Liver (tissue), 8 donors: ENCODE measurements at regions not wholly inside any gene's neighbourhood (a gene's known extent, or its start where the extent isn't known, plus 50 kb on each side); places are given as distances from the start of the nearest gene placed in this dataset.

Source experiments
- DNase-seq: peaks from one replicate; pipeline ENCODE4 v3.0.0-alpha.2; 2017; ENCODE audit warnings: low spot score
- H3K27ac ChIP-seq, 2 donors: one replicate each; pipeline ENCODE4 v1.7.0; 2013; ENCODE audit warnings: inconsistent platforms in 2 of 2, low read length in 2 of 2, control low read depth in 1 of 2, low read depth in 1 of 2, mild to moderate bottlenecking in 1 of 2
- H3K27me3 ChIP-seq, 4 donors: one replicate each; pipeline versions ENCODE4 v1.6.1 to v1.7.0; 2013; ENCODE audit warnings: low read length in 3 of 4, inconsistent platforms in 1 of 4, mild to moderate bottlenecking in 1 of 4, moderate library complexity in 1 of 4; ENCODE audit not compliant: control insufficient read depth in 4 of 4, insufficient read depth in 4 of 4
- H3K36me3 ChIP-seq, 4 donors: one replicate each; pipeline versions ENCODE4 v1.6.1 to v1.7.0; 2013; ENCODE audit warnings: low read length in 3 of 4, mild to moderate bottlenecking in 3 of 4, low read depth in 1 of 4, moderate library complexity in 1 of 4; ENCODE audit not compliant: control insufficient read depth in 4 of 4, insufficient read depth in 3 of 4
- H3K4me1 ChIP-seq, 4 donors: one replicate each; pipeline versions ENCODE4 v1.6.1 to v1.7.0; 2013; ENCODE audit warnings: low read length in 3 of 4, mild to moderate bottlenecking in 3 of 4, moderate library complexity in 1 of 4; ENCODE audit not compliant: control insufficient read depth in 4 of 4, insufficient read depth in 4 of 4
- H3K4me3 ChIP-seq, 3 donors: one replicate each; pipeline versions ENCODE4 v1.6.1 to v1.7.0; 2013; ENCODE audit warnings: low read length in 3 of 3, control low read depth in 1 of 3, low read depth in 1 of 3, mild to moderate bottlenecking in 1 of 3
- H3K9ac ChIP-seq, 2 donors: one replicate each; pipeline ENCODE4 v1.7.0; 2013; ENCODE audit warnings: low read length in 2 of 2, mild to moderate bottlenecking in 2 of 2, moderate library complexity in 2 of 2, control low read depth in 1 of 2, low read depth in 1 of 2
- H3K9me3 ChIP-seq, 4 donors: one replicate each; pipeline versions ENCODE4 v1.6.1 to v1.7.0; 2013; ENCODE audit warnings: low read length in 3 of 4; ENCODE audit not compliant: control insufficient read depth in 4 of 4
- EGR1 ChIP-seq, 2 donors: IDR thresholded peaks; 2 replicates each; pipeline ENCODE4 v1.6.1; 2016 to 2018; ENCODE audit warnings: antibody characterized with exemption in 2 of 2, low read depth in 2 of 2
- FOXA1 ChIP-seq: IDR thresholded peaks from 2 replicates; pipeline ENCODE4 v1.6.1; 2016; ENCODE audit warnings: antibody characterized with exemption
- GABPA ChIP-seq, 2 donors: IDR thresholded peaks in 1 of 2; conservative IDR thresholded peaks in 1 of 2; 2 replicates each; pipeline ENCODE4 v1.6.1; 2016; ENCODE audit warnings: antibody characterized with exemption in 2 of 2, mild to moderate bottlenecking in 1 of 2, moderate library complexity in 1 of 2
- HNF4A ChIP-seq, 2 donors: conservative IDR thresholded peaks; 2 replicates each; pipeline ENCODE4 v1.6.1; 2016; ENCODE audit warnings: antibody characterized with exemption in 2 of 2, mild to moderate bottlenecking in 2 of 2
- JUND ChIP-seq, 2 donors: IDR thresholded peaks; 2 replicates each; pipeline ENCODE4 v1.6.1; 2016; ENCODE audit warnings: antibody characterized with exemption in 2 of 2
- NR2F2 ChIP-seq: IDR thresholded peaks from 2 replicates; pipeline ENCODE4 v1.6.1; 2016; ENCODE audit warnings: antibody characterized with exemption
- RAD21 ChIP-seq, 2 donors: IDR thresholded peaks; 2 replicates each; pipeline ENCODE4 v1.6.1; 2016; ENCODE audit warnings: antibody characterized with exemption in 2 of 2, mild to moderate bottlenecking in 2 of 2
- RXRA ChIP-seq, 2 donors: IDR thresholded peaks; 2 replicates each; pipeline ENCODE4 v1.6.1; 2017 to 2018; ENCODE audit warnings: antibody characterized with exemption in 2 of 2, mild to moderate bottlenecking in 1 of 2
- SP1 ChIP-seq: IDR thresholded peaks from 2 replicates; pipeline ENCODE4 v1.6.1; 2018; ENCODE audit warnings: antibody characterized with exemption, mild to moderate bottlenecking
- YY1 ChIP-seq: IDR thresholded peaks from 2 replicates; pipeline ENCODE4 v1.6.1; 2016; ENCODE audit warnings: antibody characterized with exemption, mild to moderate bottlenecking
- WGBS: extraction: QIAGEN DNeasy Blood & Tissue Kit; methylation state at CpG from one replicate; pipeline ENCODE4 v1.1.7; 2013; 5-methylcytosine and 5-hydroxymethylcytosine counted together
- TF ChIP-seq, protein P1 (sequence below): IDR thresholded peaks from 2 replicates; pipeline ENCODE4 v1.6.1; 2016; ENCODE audit warnings: antibody characterized with exemption
- TF ChIP-seq, protein P2 (sequence below): fragments of 150-350 bp; IDR thresholded peaks from 2 replicates; pipeline ENCODE4 v1.5.1; 2017; ENCODE audit warnings: improper control_type of control experiment, low read depth, low read length; ENCODE audit not compliant: missing input control
- TF ChIP-seq, protein P3 (sequence below): IDR thresholded peaks from 2 replicates; pipeline ENCODE4 v1.6.1; 2016; ENCODE audit warnings: antibody characterized with exemption, mild to moderate bottlenecking
- donor health status: healthy.
- donor health status: healthy.
- donor health status: healthy.
- donor health status: healthy.
- donor health status: healthy.

DNA sequence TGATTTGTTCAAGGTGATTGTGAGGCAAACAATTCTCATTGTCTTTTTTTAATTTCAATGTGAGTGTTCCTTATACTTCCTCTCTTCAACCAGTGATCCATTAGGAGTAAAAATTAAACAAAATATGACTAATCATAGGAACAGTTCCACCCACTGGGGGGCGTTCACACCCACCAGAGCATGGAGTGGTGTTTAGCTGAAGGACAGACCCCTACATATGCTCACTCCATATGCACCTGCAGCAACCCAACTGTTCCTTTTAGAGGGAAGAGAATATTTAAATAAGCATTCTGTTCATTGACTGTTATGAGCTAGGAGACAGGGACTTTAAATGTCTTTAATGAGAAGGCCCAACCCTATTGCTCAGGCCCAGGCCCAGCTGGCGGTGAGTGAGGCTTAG is 78.7 kb upstream of the DRD2 start:
- no peaks in the 10 kb centered on the region for H3K9me3 ChIP-seq
- no peak overlapping the region for H3K27ac ChIP-seq
- H3K36me3 ChIP-seq = no peaks in the 10 kb centered on the region
- H3K4me1 ChIP-seq = no peaks in the 10 kb centered on the region
- no peak for TF ChIP-seq JUND (IDR thresholded peaks at IDR 0.05)
- TF ChIP-seq RAD21 (IDR thresholded peaks at IDR 0.05) = no peak
- no peak for TF ChIP-seq GABPA (IDR thresholded peaks at IDR 0.05 in 1 of 2, conservative IDR thresholded peaks at IDR 0.05 in 1 of 2)
- TF ChIP-seq, protein P1, sequence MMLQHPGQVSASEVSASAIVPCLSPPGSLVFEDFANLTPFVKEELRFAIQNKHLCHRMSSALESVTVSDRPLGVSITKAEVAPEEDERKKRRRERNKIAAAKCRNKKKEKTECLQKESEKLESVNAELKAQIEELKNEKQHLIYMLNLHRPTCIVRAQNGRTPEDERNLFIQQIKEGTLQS = no peak
- TF ChIP-seq FOXA1 = no peak
- TF ChIP-seq RXRA (IDR thresholded peaks at IDR 0.05) = no peak
- peaks cover 0 to 4% (median 0%) of the 10 kb centered on the region in 4 donors for H3K27me3 ChIP-seq
- 43% methylated on average over 2 of the region's 2 CpGs for WGBS
- no peak overlapping the region for H3K9ac ChIP-seq
- DNase-seq = no peak
- H3K4me3 ChIP-seq = no peak overlapping the region

DNA sequence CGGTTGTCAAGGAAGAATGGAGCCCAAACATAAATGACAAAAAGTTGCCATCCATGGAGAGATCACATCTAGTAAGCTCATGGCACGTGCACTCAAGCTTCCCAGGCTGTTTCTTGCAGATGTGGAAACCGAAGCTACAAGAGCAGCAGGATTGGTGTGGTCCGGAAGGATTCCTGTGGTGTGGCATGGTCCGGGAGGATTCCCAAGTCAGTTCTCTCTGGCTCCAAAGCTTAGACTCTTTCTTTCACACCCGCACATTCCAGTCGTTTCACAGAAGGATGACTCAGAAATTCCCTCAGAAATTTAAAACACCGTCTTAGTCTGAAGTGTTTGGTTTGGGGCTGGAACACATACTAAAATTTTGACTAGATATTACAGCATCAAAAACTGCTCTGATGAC is 78.0 kb upstream of the DRD2 start:
- Histone ChIP-seq H3K36me3 (no peaks in the 10 kb centered on the region), H3K27me3 (peaks cover 0 to 4% (median 0%) of the 10 kb centered on the region in 4 donors), H3K4me1 (no peaks in the 10 kb centered on the region), H3K27ac (no peak overlapping the region), H3K9ac (no peak overlapping the region), H3K4me3 (no peak overlapping the region), H3K9me3 (no peaks in the 10 kb centered on the region)
- 62% methylated on average over 8 of the region's 8 CpGs for WGBS
- TF ChIP-seq NR2F2 (no peak), FOXA1 (no peak), YY1 (no peak)
- TF ChIP-seq, protein P2, sequence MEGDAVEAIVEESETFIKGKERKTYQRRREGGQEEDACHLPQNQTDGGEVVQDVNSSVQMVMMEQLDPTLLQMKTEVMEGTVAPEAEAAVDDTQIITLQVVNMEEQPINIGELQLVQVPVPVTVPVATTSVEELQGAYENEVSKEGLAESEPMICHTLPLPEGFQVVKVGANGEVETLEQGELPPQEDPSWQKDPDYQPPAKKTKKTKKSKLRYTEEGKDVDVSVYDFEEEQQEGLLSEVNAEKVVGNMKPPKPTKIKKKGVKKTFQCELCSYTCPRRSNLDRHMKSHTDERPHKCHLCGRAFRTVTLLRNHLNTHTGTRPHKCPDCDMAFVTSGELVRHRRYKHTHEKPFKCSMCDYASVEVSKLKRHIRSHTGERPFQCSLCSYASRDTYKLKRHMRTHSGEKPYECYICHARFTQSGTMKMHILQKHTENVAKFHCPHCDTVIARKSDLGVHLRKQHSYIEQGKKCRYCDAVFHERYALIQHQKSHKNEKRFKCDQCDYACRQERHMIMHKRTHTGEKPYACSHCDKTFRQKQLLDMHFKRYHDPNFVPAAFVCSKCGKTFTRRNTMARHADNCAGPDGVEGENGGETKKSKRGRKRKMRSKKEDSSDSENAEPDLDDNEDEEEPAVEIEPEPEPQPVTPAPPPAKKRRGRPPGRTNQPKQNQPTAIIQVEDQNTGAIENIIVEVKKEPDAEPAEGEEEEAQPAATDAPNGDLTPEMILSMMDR = no peak
- DNase-seq = no peak

DNA sequence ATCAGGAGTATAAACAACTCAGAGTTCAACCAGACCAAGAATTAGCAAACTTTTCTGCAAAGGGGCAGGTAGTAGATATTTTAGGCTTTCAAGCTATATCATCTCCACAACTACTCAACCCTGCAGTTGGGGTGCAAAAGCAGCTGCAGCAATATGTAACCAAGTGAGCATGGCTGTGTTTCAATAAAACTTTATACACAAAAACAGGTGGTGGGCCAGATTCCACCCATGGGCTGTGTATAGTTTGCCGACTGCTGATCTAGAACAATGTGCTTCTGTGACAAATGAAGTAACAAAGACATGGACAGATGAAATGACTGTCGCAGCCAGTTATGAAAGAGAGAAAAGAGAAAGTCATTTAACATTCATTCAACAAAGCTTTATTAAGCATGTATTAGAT is 77.1 kb upstream of the DRD2 start:
- Histone ChIP-seq H3K9ac (no peak overlapping the region), H3K4me1 (no peaks in the 10 kb centered on the region), H3K27ac (no peak overlapping the region), H3K27me3 (peaks cover 0 to 7% (median 0%) of the 10 kb centered on the region in 4 donors), H3K4me3 (no peak overlapping the region), H3K36me3 (no peaks in the 10 kb centered on the region), H3K9me3 (no peaks in the 10 kb centered on the region)
- DNase-seq = no peak
- TF ChIP-seq EGR1 (IDR thresholded peaks at IDR 0.05; ENCODE audit: low read depth in 2 of 2) = no peak
- WGBS = 98% methylated on average over 2 of the region's 2 CpGs

DNA sequence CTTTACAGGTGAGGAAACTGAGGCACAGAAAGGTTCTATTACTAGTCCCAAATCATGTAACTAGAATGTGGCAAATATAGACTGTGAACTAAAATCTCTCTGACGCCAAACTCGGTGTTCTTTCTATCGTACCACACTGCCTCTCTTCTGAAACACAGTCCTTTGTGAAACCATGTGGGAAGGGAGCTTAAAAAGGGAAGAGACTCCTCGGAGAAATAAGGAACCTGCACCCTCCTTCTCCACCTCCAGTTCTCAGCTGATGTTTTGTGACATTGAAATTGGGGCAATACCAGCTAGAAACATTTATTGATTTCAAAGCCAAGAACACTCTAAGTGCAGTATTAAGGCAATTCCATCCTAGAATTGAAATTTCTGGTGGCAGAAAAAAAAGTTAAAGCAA is 76.4 kb upstream of the DRD2 start:
- H3K27ac ChIP-seq = no peak overlapping the region
- no peak for DNase-seq
- TF ChIP-seq SP1 = no peak
- no peak for TF ChIP-seq RXRA (IDR thresholded peaks at IDR 0.05)
- TF ChIP-seq, protein P3, sequence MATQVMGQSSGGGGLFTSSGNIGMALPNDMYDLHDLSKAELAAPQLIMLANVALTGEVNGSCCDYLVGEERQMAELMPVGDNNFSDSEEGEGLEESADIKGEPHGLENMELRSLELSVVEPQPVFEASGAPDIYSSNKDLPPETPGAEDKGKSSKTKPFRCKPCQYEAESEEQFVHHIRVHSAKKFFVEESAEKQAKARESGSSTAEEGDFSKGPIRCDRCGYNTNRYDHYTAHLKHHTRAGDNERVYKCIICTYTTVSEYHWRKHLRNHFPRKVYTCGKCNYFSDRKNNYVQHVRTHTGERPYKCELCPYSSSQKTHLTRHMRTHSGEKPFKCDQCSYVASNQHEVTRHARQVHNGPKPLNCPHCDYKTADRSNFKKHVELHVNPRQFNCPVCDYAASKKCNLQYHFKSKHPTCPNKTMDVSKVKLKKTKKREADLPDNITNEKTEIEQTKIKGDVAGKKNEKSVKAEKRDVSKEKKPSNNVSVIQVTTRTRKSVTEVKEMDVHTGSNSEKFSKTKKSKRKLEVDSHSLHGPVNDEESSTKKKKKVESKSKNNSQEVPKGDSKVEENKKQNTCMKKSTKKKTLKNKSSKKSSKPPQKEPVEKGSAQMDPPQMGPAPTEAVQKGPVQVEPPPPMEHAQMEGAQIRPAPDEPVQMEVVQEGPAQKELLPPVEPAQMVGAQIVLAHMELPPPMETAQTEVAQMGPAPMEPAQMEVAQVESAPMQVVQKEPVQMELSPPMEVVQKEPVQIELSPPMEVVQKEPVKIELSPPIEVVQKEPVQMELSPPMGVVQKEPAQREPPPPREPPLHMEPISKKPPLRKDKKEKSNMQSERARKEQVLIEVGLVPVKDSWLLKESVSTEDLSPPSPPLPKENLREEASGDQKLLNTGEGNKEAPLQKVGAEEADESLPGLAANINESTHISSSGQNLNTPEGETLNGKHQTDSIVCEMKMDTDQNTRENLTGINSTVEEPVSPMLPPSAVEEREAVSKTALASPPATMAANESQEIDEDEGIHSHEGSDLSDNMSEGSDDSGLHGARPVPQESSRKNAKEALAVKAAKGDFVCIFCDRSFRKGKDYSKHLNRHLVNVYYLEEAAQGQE = no peak
- TF ChIP-seq HNF4A (conservative IDR thresholded peaks at IDR 0.05) = no peak
- TF ChIP-seq, protein P2 = no peak
- TF ChIP-seq RAD21 (IDR thresholded peaks at IDR 0.05) = no peak
- WGBS = 81% methylated on average over 4 of the region's 4 CpGs
- no peak overlapping the region for H3K9ac ChIP-seq
- no peak overlapping the region for H3K4me3 ChIP-seq
- peaks cover 0 to 7% (median 0%) of the 10 kb centered on the region in 4 donors for H3K27me3 ChIP-seq
- no peaks in the 10 kb centered on the region for H3K4me1 ChIP-seq
- H3K36me3 ChIP-seq = no peaks in the 10 kb centered on the region
- H3K9me3 ChIP-seq = no peaks in the 10 kb centered on the region
